ENCODE measurements at regions not wholly inside any gene's neighbourhood (a gene's known extent, or its start where the extent isn't known, plus 50 kb on each side); places are given as distances from the start of the nearest gene placed in this dataset.
"Not testable (repeated sequence)": the region's sequence is repeated elsewhere in the genome, so short reads cannot be mapped to it uniquely, and the experiment has no call there.

GRCh38 chr21:9572782-9573181 is 948.6 kb upstream of the TPTE start:
- not testable (repeated sequence) for H3K4me2 ChIP-seq (ENCODE audit: low read length); H3K4me1 ChIP-seq (ENCODE audit: control insufficient read depth in 1 of 2, insufficient read depth in 2 of 2, low read length in 2 of 2)

GRCh38 chr21:9573528-9573927 is 947.9 kb upstream of the TPTE start:
- BruUV-seq (replicated peaks); H3K9ac ChIP-seq (ENCODE audit: low read length); H3K4me2 ChIP-seq (ENCODE audit: low read length); intact Hi-C loops (cut with micrococcal nuclease); H3K4me1 ChIP-seq (ENCODE audit: control insufficient read depth in 1 of 2, insufficient read depth in 2 of 2, low read length in 2 of 2); H4K20me1 ChIP-seq (ENCODE audit: insufficient read depth); H3K27me3 ChIP-seq (ENCODE audit: insufficient read depth, low read length); H3K9me2 ChIP-seq (ENCODE audit: insufficient read depth); H3K9me3 ChIP-seq (ENCODE audit: control insufficient read depth in 1 of 2, insufficient read depth in 1 of 2, low read depth in 1 of 2, low read length in 2 of 2); DNase-seq (ENCODE audit: low read depth, low spot score); CTCF ChIA-PET; H2AFZ ChIP-seq (ENCODE audit: low read depth, low read length, poor library complexity, severe bottlenecking); POLR2A ChIA-PET; ATAC-seq; H3K4me3 ChIP-seq (replicated peaks in 1 of 2; ENCODE audit: low read depth in 1 of 2, low read length in 2 of 2); H3K27ac ChIP-seq (ENCODE audit: low read depth, low read length); H3K79me2 ChIP-seq (ENCODE audit: insufficient read depth, low read length); H3K36me3 ChIP-seq (ENCODE audit: control insufficient read depth in 1 of 2, insufficient read depth in 2 of 2, low read length in 2 of 2); RAD21 ChIA-PET (ENCODE audit: low non-redundant PET in 1 of 2, low total read pairs in 2 of 2, uncharacterized antibody in 2 of 2, unreplicated experiment in 2 of 2): not testable (repeated sequence)

More at GRCh38 chr21:9572782-9573181, 948.6 kb upstream of the TPTE start:
- H4K20me1 ChIP-seq (ENCODE audit: insufficient read depth); DNase-seq (ENCODE audit: low read depth, low spot score); POLR2A ChIA-PET; CTCF ChIA-PET; BruUV-seq (replicated peaks); RAD21 ChIA-PET (ENCODE audit: low non-redundant PET in 1 of 2, low total read pairs in 2 of 2, uncharacterized antibody in 2 of 2, unreplicated experiment in 2 of 2); H3K9me2 ChIP-seq (ENCODE audit: insufficient read depth); H2AFZ ChIP-seq (ENCODE audit: low read depth, low read length, poor library complexity, severe bottlenecking); H3K36me3 ChIP-seq (ENCODE audit: control insufficient read depth in 1 of 2, insufficient read depth in 2 of 2, low read length in 2 of 2); H3K27ac ChIP-seq (ENCODE audit: low read depth, low read length); ATAC-seq; H3K9me3 ChIP-seq (ENCODE audit: control insufficient read depth in 1 of 2, insufficient read depth in 1 of 2, low read depth in 1 of 2, low read length in 2 of 2); H3K27me3 ChIP-seq (ENCODE audit: insufficient read depth, low read length); H3K4me3 ChIP-seq (replicated peaks in 1 of 2; ENCODE audit: low read depth in 1 of 2, low read length in 2 of 2); H3K79me2 ChIP-seq (ENCODE audit: insufficient read depth, low read length); H3K9ac ChIP-seq (ENCODE audit: low read length); intact Hi-C loops (cut with micrococcal nuclease): not testable (repeated sequence)

- H2AFZ ChIP-seq (ENCODE audit: low read depth, low read length, poor library complexity, severe bottlenecking); H3K79me2 ChIP-seq (ENCODE audit: insufficient read depth, low read length); H3K27me3 ChIP-seq (ENCODE audit: insufficient read depth, low read length); intact Hi-C loops (cut with micrococcal nuclease); H4K20me1 ChIP-seq (ENCODE audit: insufficient read depth); H3K27ac ChIP-seq (ENCODE audit: low read depth, low read length); H3K9me3 ChIP-seq (ENCODE audit: control insufficient read depth in 1 of 2, insufficient read depth in 1 of 2, low read depth in 1 of 2, low read length in 2 of 2); DNase-seq (ENCODE audit: low read depth, low spot score); H3K4me1 ChIP-seq (ENCODE audit: control insufficient read depth in 1 of 2, insufficient read depth in 2 of 2, low read length in 2 of 2); ATAC-seq; CTCF ChIA-PET; H3K4me3 ChIP-seq (replicated peaks in 1 of 2; ENCODE audit: low read depth in 1 of 2, low read length in 2 of 2); H3K4me2 ChIP-seq (ENCODE audit: low read length); POLR2A ChIA-PET; H3K9ac ChIP-seq (ENCODE audit: low read length); H3K9me2 ChIP-seq (ENCODE audit: insufficient read depth); H3K36me3 ChIP-seq (ENCODE audit: control insufficient read depth in 1 of 2, insufficient read depth in 2 of 2, low read length in 2 of 2); RAD21 ChIA-PET (ENCODE audit: low non-redundant PET in 1 of 2, low total read pairs in 2 of 2, uncharacterized antibody in 2 of 2, unreplicated experiment in 2 of 2); BruUV-seq (replicated peaks): not testable (repeated sequence)
Measured at GRCh38 chr21:9579275-9579674, 942.1 kb upstream of the TPTE start.

GRCh38 chr21:9587941-9588340 is 933.4 kb upstream of the TPTE start:
- H2AFZ ChIP-seq (ENCODE audit: low read depth, low read length, poor library complexity, severe bottlenecking); H3K79me2 ChIP-seq (ENCODE audit: insufficient read depth, low read length); H3K27me3 ChIP-seq (ENCODE audit: insufficient read depth, low read length); RAD21 ChIA-PET (ENCODE audit: low non-redundant PET in 1 of 2, low total read pairs in 2 of 2, uncharacterized antibody in 2 of 2, unreplicated experiment in 2 of 2); POLR2A ChIA-PET; H3K4me3 ChIP-seq (replicated peaks in 1 of 2; ENCODE audit: low read depth in 1 of 2, low read length in 2 of 2); H3K9me2 ChIP-seq (ENCODE audit: insufficient read depth); DNase-seq (ENCODE audit: low read depth, low spot score); H3K4me1 ChIP-seq (ENCODE audit: control insufficient read depth in 1 of 2, insufficient read depth in 2 of 2, low read length in 2 of 2); H3K9ac ChIP-seq (ENCODE audit: low read length); CTCF ChIA-PET; H3K27ac ChIP-seq (ENCODE audit: low read depth, low read length); BruUV-seq (replicated peaks); ATAC-seq; H3K9me3 ChIP-seq (ENCODE audit: control insufficient read depth in 1 of 2, insufficient read depth in 1 of 2, low read depth in 1 of 2, low read length in 2 of 2); intact Hi-C loops (cut with micrococcal nuclease); H4K20me1 ChIP-seq (ENCODE audit: insufficient read depth); H3K36me3 ChIP-seq (ENCODE audit: control insufficient read depth in 1 of 2, insufficient read depth in 2 of 2, low read length in 2 of 2); H3K4me2 ChIP-seq (ENCODE audit: low read length): not testable (repeated sequence)

GRCh38 chr21:9592591-9592990 is 928.8 kb upstream of the TPTE start:
- H3K9me3 ChIP-seq (ENCODE audit: control insufficient read depth in 1 of 2, insufficient read depth in 1 of 2, low read depth in 1 of 2, low read length in 2 of 2); H4K20me1 ChIP-seq (ENCODE audit: insufficient read depth); H3K4me3 ChIP-seq (replicated peaks in 1 of 2; ENCODE audit: low read depth in 1 of 2, low read length in 2 of 2); H2AFZ ChIP-seq (ENCODE audit: low read depth, low read length, poor library complexity, severe bottlenecking); H3K4me2 ChIP-seq (ENCODE audit: low read length); H3K27me3 ChIP-seq (ENCODE audit: insufficient read depth, low read length); ATAC-seq; H3K27ac ChIP-seq (ENCODE audit: low read depth, low read length); DNase-seq (ENCODE audit: low read depth, low spot score); RAD21 ChIA-PET (ENCODE audit: low non-redundant PET in 1 of 2, low total read pairs in 2 of 2, uncharacterized antibody in 2 of 2, unreplicated experiment in 2 of 2); BruUV-seq (replicated peaks); H3K9ac ChIP-seq (ENCODE audit: low read length); H3K79me2 ChIP-seq (ENCODE audit: insufficient read depth, low read length); H3K36me3 ChIP-seq (ENCODE audit: control insufficient read depth in 1 of 2, insufficient read depth in 2 of 2, low read length in 2 of 2); CTCF ChIA-PET; POLR2A ChIA-PET; intact Hi-C loops (cut with micrococcal nuclease); H3K4me1 ChIP-seq (ENCODE audit: control insufficient read depth in 1 of 2, insufficient read depth in 2 of 2, low read length in 2 of 2); H3K9me2 ChIP-seq (ENCODE audit: insufficient read depth): not testable (repeated sequence)

All from HCT116 (cell line).